NCI-H146 (cell line): ENCODE measurements at regions not wholly inside any gene's neighbourhood (a gene's known extent, or its start where the extent isn't known, plus 50 kb on each side); places are given as distances from the start of the nearest gene placed in this dataset.
"Not testable (repeated sequence)": the region's sequence is repeated elsewhere in the genome, so short reads cannot be mapped to it uniquely, and the experiment has no call there.

Experiments
- DNase-seq: peaks from one replicate; lab custom pipeline; 2025; lab: John Stamatoyannopoulos, UW

DNA sequence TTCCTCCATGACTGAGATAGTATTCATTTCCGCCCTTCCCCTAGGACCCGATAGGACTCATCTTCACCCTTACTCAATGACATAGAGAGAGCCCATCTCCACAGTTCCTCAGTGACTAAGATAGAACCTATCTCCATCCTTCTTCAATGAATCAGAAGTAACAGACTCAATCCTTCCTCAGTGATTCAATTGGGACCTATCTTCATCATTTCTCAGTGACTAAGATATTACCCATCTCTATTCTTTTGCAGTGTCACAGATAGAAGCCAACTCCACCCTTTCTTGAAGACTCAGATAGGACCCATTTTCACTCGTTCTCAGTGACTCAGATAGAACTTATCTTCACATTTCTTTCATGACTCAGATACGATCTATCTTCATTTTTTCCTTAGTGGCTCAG is 164.6 kb downstream of the FBXO4 start:
- no peak for DNase-seq

DNA sequence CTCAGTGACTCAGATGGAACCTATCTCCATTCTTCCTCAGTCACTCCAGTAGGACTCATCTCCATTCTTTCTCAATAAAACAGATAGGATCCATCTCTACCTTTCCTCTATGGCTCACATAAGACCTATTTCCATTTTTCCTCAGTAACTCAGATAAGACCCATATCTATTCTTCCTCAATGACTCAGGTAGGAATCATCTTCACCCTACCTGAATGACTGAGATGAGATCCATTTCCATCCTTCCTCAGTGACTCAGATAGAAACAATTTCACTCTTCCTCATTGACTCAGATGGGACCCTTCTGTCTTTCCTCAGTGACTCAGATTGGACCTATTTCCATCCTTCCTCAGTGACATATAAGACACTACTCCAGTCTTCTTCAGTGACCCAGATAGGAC is 165.1 kb downstream of the FBXO4 start:
- no peak for DNase-seq

DNA sequence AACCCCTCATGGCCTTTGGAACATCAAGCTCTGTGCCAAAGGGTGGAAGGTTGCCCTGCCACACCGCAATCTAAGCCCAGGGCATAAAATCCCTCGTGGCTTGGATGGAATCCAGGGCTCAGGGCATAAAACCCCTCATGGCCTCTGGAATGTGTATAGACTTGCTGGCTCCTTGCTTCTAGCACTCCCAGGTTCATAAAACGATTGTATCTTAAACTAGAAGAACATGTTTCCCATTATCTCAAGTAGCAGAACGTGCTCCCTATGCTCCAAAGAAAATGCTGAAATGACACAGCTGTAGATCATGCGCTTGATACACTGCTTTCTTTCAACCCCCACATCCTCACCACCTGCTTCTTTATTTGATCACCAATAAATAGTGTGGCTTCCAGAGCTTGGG is 174.8 kb downstream of the FBXO4 start:
- not testable (repeated sequence) for DNase-seq

DNA sequence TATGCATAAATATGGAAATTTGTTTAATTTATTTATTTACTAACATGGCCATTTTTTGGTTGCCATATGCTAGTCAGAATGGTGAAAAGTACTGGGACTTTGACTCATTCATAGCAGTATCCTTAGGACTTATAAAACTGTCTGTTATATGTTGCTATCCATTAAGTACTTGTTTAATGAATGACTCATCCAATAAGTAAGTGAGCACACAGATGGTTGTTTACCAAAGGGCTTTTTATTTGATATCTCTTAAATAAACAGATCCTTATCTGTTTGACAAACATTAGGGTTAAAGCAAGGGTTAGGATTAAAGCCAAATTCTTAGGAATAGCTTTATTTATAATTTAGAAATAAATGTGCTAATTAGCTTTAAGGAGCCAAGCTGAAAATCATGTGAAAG is 183.4 kb downstream of the FBXO4 start:
- DNase-seq, result no peak

DNA sequence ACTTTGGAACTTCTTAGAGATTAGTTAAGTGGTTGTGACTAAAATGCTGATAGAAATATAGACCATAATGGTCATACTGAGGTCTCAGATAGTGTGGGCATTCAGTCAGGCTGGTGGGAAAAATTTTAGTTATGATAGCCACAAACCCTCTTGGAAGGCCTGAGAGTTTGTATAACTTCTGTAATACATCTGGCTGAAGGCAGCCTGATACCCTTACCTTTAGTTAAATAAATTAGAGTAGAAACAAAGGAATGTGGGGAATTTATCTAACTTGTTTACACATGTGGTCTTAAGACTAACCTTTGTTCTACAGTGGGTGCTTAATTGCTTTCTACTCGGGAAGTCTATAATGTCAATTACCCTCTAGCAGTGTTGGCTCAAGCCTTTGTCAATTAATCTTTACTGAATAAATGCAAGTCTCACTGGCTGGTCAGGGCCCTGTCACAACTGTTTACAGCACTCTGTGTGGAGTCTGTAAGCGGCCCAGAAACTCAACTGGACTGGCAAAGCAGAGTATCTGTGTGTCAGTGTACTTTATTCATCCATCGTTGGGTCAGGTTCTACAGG is 184.0 kb downstream of the FBXO4 start:
- DNase-seq, result no peak

DNA sequence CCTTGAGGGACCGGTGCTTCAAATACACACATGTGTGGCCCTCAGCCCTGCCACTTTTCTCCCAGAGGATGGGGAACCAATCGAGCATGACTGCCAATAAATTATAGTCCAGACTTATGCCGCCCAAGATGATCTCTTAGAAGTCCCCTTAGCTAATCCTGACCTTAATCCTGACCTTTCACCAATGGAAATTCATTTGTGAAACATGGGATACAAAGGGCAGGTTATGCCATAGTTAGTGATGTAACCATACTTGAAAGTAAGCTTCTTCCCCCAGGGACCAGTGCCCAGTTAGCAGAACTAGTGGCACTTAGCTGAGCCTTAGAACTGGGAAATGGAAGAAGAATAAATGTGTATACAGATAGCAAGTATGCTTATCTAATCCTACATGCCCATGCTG is 190.6 kb downstream of the FBXO4 start:
- DNase-seq, result not testable (repeated sequence)

DNA sequence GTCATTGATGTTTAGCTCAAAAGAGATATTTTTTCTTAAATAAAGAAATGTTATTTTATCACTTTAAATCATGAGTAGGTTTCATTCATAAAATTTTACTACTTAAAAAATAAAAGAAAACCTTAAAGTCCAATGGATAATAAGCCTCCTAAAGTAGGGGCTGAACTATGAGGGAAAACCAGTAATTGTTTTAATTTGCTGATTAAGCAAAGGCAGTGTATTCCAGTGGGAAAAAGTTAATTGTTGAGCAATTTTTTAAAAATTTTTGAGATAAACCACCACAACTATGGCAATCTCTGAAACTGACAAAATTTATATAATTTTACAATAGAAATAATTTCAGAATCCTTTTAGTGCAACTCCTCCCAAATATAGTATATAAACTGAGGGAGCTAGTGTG is 195.0 kb downstream of the FBXO4 start:
- DNase-seq, result no peak

DNA sequence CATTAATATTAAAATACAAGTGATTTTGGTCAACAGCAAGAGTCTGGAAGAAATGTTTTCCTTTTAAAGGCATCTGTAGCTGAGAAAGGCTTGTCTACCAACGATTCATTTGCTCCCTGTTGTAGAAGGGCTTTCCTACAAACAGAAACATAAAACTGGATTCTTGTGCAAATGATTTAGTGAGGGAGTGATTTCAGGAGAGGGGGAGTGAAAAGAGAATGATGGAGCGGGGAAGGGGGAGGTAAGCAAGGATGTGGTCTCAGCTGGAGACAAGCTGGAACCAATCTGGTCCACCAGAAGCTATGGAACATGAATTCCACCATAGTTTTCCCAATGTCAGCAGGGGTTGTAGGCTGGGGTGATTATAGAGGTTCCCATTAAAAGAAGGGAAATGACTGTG is 196.3 kb downstream of the FBXO4 start:
- no peak for DNase-seq

DNA sequence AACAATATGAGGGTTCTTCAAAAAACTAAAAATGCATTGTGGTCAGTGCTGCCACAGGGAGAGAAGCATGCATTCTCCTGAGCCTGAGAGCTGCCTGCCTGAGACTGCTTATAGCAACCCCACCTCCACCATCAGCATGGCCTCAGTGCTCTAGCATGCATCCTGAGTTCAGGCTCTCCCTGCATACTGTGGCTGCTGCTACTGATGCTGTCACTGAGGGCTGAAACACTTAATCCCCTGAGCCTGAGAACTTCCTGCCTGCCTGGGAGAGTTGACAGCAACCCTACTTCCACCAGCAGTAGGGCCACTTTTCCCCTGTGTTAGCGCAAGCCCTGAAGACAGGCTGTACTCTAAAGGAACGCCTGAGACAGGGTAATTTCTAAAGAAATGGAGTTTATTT is 206.0 kb downstream of the FBXO4 start:
- no peak for DNase-seq

DNA sequence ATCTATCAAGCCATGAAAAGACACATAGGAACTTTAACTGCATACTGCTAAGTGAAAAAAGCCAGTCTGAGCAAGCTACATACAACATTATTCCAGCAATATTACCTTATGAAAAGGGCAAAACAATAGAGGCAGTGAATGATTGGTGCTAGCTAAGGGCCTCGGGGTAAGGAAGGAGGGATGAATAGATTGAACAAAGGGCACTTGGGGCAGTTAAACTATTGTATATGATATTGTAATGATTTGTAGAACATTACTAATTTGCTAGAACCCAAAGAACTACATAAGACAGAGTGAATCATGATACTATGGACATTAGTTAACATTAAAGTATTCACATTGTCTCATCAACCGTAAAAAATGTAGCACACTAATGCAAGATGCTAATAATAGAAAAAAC is 218.3 kb downstream of the FBXO4 start:
- no peak for DNase-seq

DNA sequence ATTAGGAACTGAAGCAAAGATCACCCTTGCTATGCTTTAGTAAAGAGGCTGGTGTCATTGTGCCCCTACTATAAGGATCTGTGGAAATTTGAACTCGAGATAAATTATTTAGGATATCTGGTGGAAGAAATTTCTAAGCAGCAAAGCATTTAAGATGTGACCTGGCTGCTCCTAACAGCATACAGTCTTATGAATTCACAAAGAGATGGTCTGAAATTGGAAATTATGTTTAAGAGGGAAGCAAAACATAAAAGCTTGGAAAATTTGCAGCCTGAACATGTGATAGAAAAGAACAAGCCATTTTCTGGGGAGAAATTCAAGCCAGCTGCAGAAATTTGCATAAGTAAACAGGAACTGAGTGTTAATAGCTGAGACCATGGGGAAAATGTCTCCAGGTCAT is 223.7 kb downstream of the FBXO4 start:
- DNase-seq, result no peak

DNA sequence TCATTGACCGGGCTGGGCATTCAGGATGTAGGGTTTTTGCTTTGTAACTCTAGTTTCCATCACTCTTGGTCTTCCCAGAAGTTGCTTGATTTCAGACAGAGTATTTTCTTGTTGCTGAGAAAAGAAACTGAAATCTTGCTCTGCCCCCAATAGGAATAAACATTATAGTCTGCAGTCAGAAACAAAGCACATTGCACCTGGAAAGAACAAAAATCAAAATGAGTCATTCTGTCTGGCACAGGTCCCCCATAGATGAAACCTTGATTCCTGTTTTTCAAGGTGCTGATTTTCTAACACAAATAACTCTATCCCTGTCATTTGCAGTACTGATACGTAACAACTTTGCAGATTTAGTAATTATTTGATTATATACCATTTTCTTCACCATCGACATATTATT is 232.1 kb downstream of the FBXO4 start:
- no peak for DNase-seq

DNA sequence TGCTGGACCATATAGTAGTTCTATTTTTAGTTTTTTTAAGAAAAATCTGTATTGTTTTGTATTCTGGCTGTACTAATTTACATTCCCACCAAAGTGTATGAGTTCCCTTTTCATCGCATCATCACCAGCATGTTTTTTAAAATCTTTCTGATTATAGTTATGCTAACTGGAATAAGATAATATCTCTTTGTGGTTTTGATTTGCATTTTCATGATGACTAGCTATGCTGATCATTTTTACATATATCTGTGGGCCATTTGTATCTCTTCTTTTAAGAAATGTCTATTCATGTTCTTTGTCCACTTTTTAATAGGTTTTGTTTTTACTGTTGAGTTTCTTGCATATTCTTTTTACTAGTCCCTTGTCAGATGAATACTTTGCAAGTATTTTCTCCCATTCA is 238.0 kb downstream of the FBXO4 start:
- DNase-seq, result no peak

DNA sequence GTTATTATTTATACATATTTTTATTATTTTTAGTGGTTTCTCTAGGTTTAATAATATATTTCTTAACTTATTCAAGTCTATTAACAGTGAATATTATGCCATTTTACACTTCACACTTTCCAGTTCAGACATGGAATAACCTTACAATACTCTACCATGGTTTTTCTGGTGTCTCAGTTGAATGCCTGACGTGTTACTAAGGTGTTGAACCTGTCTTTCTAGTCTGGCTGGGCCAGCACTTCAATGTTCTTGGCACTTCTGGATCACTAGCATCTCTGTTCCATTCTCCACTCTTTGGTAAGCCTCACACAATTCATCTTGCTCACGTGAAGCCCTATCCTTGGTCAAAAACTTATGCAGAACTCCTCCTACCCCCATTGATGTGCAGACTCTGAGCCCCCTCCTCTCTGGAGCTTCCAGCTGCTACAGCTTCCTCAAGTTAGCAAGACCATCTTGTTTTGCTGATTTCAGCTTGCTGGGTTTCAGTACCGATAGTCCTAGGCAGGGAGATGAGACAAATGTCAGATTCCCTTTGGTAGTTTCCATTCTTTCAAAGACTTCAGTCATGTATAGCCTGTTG is 243.1 kb downstream of the FBXO4 start:
- no peak for DNase-seq

DNA sequence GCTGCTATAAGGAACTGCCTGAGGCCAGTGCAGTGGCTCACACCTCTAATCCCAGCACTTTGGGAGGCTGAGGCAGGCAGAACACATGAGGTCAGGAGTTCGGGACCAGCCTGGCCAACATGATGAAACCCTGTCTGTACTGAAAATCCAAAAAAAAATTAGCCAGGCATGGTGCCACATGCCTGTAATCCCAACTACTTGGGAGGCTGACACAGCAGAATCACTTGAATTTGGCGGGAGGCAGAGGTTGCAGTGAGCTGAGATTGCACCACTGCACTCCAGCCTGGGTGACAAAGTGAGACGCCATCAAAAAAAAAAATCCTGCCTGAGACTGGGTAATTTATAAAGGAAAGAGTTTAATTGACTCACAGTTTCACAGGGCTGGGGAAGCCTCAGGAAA is 247.1 kb upstream of the GHR start:
- not testable (repeated sequence) for DNase-seq

DNA sequence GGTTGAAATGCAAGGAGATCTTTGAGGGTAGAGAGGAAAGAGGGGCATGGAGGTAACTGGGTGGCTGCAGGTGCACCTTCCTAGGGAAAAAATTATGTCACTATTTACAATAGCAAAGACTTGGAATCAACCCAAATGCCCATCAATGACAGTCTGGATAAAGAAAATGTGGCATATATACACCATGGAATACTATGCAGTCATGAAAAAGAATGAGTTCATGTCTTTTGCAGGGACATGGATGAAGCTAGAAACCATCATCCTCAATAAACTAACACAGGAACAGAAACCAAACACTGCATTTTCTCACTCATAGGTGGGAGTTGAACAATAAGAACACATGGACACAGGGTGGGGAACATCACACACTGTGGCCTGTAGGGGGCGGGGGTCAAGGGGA is 243.4 kb upstream of the GHR start:
- not testable (repeated sequence) for DNase-seq

DNA sequence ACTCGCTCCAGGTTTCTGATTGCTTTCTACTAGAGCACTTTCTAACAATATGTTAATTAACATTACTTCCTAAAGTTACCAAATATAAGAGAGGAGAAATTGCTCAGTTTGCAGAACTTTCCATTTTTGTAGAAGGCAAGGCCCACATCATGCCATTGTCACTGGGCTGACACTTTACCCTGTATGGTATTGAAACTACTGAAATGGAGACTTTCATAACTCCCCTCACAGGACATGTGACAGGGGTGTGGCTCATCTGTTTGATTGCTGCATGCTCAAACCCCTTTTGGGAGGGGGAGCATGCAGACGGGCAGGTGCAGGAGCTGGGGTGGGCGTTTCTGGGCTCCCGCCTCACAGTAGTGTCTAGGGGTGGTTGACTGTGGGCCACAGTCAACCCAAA is 206.3 kb upstream of the GHR start:
- no peak for DNase-seq

DNA sequence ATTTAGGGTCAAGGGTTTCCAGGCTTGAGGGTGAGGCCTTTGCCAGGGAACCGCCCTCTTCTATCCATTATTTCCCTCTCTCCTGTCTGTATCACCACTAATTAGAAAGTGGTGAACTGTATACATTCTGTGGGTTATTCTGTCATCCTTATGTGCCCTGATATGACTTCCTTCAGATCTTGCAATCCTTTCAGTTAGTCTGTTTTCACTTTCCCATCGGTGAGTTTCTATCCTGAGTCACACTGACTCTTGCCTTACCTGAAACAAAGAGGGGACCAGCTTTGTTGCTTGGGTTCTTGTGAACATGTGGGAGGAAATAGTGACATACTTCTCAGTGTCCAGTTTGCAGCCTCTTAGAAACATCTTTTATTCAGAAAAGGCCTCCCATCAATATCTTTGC is 205.4 kb upstream of the GHR start:
- no peak for DNase-seq

DNA sequence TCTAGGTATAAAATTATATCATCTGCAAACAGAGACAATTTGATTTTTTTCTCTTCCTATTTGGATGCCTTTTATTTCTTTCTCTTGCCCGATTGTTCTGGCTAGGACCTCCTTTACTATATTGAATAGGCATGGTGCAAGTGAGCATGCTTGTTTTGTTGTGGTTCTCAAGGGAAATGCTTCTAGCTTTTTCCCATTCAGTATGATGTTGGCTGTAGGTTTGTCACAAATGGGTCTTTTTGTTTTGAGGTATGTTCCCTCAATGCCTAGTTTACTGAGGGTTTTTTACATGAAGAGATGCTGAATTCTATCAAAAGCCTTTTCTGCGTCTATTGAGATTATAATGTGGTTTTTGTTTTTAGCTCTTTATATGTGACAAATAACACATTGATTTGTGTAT is 198.2 kb upstream of the GHR start:
- DNase-seq, result no peak

DNA sequence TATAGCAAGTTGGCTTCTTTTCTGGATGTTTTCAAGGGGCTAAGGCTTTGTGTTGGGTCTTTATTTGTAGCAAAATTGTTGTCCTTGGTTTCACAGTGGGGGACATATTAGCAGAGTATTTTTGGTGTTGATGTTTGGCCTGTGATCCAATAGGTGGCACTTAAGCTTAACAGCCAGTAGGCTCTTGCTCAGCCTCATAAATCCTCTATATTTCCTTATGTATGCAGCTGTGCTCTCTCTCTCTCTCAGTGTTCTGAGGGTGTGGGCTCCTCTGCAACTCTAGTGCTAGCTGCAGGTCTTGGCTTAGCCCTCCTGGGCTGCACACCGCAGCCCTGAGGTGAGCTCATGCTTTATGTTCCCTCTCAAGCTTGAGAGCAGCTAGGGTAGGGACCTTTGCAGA is 195.0 kb upstream of the GHR start:
- no peak for DNase-seq

DNA sequence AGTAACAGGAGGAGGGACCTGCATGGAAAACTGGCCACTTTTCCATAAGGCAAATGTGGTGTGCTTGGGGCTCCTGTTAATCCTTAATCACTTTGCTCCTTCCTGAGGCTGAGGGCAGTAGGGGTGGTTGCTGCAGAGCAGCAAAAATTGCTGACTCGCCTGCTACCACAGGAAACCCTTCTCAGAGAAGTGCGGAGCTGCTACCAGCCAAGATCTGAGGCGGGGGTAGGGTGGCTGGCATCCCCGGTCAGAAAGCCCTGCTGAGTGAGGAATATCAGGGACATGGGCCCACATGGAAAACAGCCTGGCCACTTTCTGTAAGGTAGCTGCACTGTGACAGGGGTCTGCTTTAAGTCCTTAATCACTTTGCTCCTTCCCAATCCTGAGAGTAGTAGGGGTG is 192.4 kb upstream of the GHR start:
- no peak for DNase-seq

DNA sequence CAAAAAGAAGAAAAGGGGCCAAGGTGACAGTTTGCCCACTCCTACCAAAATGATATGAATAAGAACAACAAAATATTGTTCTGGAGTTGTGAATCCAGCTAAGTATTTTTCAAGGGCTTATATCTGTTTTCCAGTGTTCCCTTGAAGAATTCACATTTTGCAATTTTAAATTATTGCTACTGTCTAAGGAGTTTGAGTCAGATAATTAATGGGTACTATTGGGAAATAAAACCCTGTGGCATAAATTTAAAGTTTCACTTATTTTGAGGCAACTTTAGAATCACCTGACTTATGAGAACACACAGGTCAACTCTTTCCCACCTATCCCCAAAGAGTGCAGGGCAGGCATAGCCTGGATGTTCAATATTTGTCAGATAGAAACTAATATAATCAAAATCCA is 188.0 kb upstream of the GHR start:
- no peak for DNase-seq

DNA sequence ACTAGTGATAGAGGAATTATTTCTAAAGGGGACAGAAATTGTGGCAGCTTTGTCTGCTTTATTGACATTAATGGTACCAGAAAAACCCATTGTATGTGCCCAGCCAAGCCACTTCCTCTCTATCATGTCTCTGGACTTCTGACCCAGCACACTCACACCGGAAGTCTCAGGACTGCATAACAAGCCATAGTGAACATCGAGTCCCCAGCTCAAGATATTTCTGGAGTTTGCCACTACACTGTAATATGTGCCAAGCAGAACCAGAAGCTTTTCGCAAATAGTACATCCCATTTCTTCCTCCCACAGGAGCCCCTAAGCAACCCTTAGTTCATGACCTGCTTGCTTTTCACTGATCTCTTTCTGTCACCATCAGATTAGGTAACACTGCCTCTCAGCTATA is 187.4 kb upstream of the GHR start:
- DNase-seq, result no peak

DNA sequence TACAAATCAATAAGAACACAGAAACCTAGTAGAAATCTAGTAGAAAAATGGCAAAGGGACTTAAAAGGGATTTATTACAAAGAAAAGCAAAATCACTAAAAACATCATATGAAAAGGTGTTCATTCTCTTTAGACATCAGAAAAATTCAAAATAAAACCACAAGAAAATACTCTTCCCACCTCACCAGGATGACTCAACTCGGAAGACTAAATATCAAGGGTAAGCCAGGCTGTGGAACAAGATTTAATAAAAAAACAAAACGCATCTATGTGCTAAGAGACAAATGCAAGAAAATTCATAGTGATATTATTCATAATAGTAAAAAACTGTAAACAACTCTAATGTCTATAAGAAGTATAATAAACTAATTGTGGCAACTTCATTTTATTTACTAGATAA is 181.6 kb upstream of the GHR start:
- DNase-seq, result no peak

DNA sequence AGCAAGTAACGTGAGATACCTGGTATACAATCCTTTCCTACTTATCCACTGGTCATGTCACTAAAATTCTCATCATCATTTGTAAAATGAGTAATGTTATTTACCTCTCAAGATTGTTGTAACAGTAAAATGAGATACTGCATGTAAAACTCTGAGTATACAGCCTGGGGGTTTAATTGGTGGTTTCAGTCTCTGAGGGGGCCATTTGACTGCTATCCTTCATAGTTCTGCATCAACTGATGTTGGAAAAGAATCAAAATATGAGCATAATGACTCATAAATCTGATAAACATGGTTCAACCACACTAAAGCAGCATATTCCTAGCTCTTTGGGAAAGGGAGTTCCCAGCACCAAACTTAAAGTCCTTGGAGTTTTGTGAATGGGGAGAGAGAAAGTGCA is 181.0 kb upstream of the GHR start:
- no peak for DNase-seq
